ENCODE measurements at regions not wholly inside any gene's neighbourhood (a gene's known extent, or its start where the extent isn't known, plus 50 kb on each side); places are given as distances from the start of the nearest gene placed in this dataset.

GRCh38 chr2:160911258-160911657 is 249.0 kb upstream of the TANK start:
- no peak for DNase-seq
- Mint-ChIP-seq H3K36me3 (no peaks in the 10 kb centered on the region), H3K27me3 (peaks cover 5 to 8% (median 6%) of the 10 kb centered on the region in 3 donors), H3K4me3 (no peak overlapping the region), H3K4me1 (no peaks in the 10 kb centered on the region), H3K27ac (no peak overlapping the region), H3K9me3 (peaks cover 0 to 3% (median 0%) of the 10 kb centered on the region in 7 donors)
- no peak for ATAC-seq (ENCODE audit: low read depth in 2 of 2)

- no peak overlapping the region for H3K4me3 Mint-ChIP-seq
- H3K9me3 Mint-ChIP-seq, result peaks cover 0 to 3% (median 0%) of the 10 kb centered on the region in 7 donors
- H3K4me1 Mint-ChIP-seq, result no peaks in the 10 kb centered on the region
- H3K36me3 Mint-ChIP-seq, result no peaks in the 10 kb centered on the region
- no peak overlapping the region for H3K27ac Mint-ChIP-seq
- ATAC-seq (ENCODE audit: low read depth in 2 of 2) (no peak), DNase-seq (no peak)
- peaks cover 0 to 5% (median 0%) of the 10 kb centered on the region in 3 donors for H3K27me3 Mint-ChIP-seq
Observed at GRCh38 chr2:160912276-160912675, 248.0 kb upstream of the TANK start.

- Mint-ChIP-seq H3K27ac (no peak overlapping the region), H3K4me3 (no peak overlapping the region), H3K4me1 (no peaks in the 10 kb centered on the region), H3K9me3 (peaks cover 0 to 3% (median 0%) of the 10 kb centered on the region in 7 donors), H3K36me3 (no peaks in the 10 kb centered on the region), H3K27me3 (peaks cover 0 to 5% (median 0%) of the 10 kb centered on the region in 3 donors)
- ATAC-seq (ENCODE audit: low read depth in 2 of 2) (no peak), DNase-seq (no peak)
Observed at GRCh38 chr2:160913323-160913722, 246.9 kb upstream of the TANK start.

GRCh38 chr2:160914217-160914616 is 246.0 kb upstream of the TANK start:
- Mint-ChIP-seq H3K4me1 (no peaks in the 10 kb centered on the region), H3K9me3 (peaks cover 0 to 3% (median 0%) of the 10 kb centered on the region in 7 donors), H3K36me3 (no peaks in the 10 kb centered on the region), H3K27me3 (no peaks in the 10 kb centered on the region), H3K4me3 (no peak overlapping the region), H3K27ac (no peak overlapping the region)
- ATAC-seq (ENCODE audit: low read depth in 2 of 2) (no peak), DNase-seq (no peak)

- no peaks in the 10 kb centered on the region for H3K36me3 Mint-ChIP-seq
- peaks cover 0 to 3% (median 0%) of the 10 kb centered on the region in 7 donors for H3K9me3 Mint-ChIP-seq
- no peak overlapping the region for H3K4me3 Mint-ChIP-seq
- H3K27me3 Mint-ChIP-seq, result peaks cover 0 to 9% (median 0%) of the 10 kb centered on the region in 3 donors
- no peak overlapping the region for H3K27ac Mint-ChIP-seq
- H3K4me1 Mint-ChIP-seq, result no peaks in the 10 kb centered on the region
- DNase-seq (no peak), ATAC-seq (ENCODE audit: low read depth in 2 of 2) (no peak)
Observed at GRCh38 chr2:160916300-160916699, 243.9 kb upstream of the TANK start.

- Mint-ChIP-seq H3K4me1 (no peaks in the 10 kb centered on the region), H3K36me3 (no peaks in the 10 kb centered on the region), H3K4me3 (no peak overlapping the region), H3K27ac (no peak overlapping the region), H3K27me3 (peaks cover 0 to 9% (median 0%) of the 10 kb centered on the region in 3 donors), H3K9me3 (peaks cover 0 to 3% (median 0%) of the 10 kb centered on the region in 7 donors)
- DNase-seq, result no peak
- no peak for ATAC-seq (ENCODE audit: low read depth in 2 of 2)
Observed at GRCh38 chr2:160917850-160918249, 242.4 kb upstream of the TANK start.

- Mint-ChIP-seq H3K27ac (no peak overlapping the region), H3K27me3 (peaks cover 0 to 9% (median 0%) of the 10 kb centered on the region in 3 donors), H3K9me3 (peaks cover 0 to 3% (median 0%) of the 10 kb centered on the region in 7 donors), H3K4me1 (no peaks in the 10 kb centered on the region), H3K36me3 (no peaks in the 10 kb centered on the region), H3K4me3 (no peak overlapping the region)
- no peak for DNase-seq
- no peak for ATAC-seq (ENCODE audit: low read depth in 2 of 2)
Observed at GRCh38 chr2:160918258-160918657, 242.0 kb upstream of the TANK start.

GRCh38 chr2:160918906-160919503 is 241.2 kb upstream of the TANK start:
- ATAC-seq (ENCODE audit: low read depth in 2 of 2) (no peak), DNase-seq (no peak)
- H3K9me3 Mint-ChIP-seq, result peaks cover 0 to 3% (median 0%) of the 10 kb centered on the region in 7 donors
- H3K4me1 Mint-ChIP-seq, result no peaks in the 10 kb centered on the region
- no peaks in the 10 kb centered on the region for H3K36me3 Mint-ChIP-seq
- H3K27me3 Mint-ChIP-seq, result peaks cover 0 to 9% (median 0%) of the 10 kb centered on the region in 3 donors
- H3K4me3 Mint-ChIP-seq, result no peak overlapping the region
- no peak overlapping the region for H3K27ac Mint-ChIP-seq

- Mint-ChIP-seq H3K4me3 (no peak overlapping the region), H3K4me1 (no peaks in the 10 kb centered on the region), H3K9me3 (peaks cover 0 to 3% (median 0%) of the 10 kb centered on the region in 7 donors), H3K27ac (no peak overlapping the region), H3K27me3 (peaks cover 0 to 9% (median 0%) of the 10 kb centered on the region in 3 donors), H3K36me3 (no peaks in the 10 kb centered on the region)
- ATAC-seq (ENCODE audit: low read depth in 2 of 2) (no peak), DNase-seq (no peak)
Observed at GRCh38 chr2:160920061-160920460, 240.2 kb upstream of the TANK start.

GRCh38 chr2:160920791-160921303 is 239.4 kb upstream of the TANK start:
- H3K9me3 Mint-ChIP-seq, result no peaks in the 10 kb centered on the region
- H3K27ac Mint-ChIP-seq, result no peak overlapping the region
- no peak for DNase-seq
- no peaks in the 10 kb centered on the region for H3K36me3 Mint-ChIP-seq
- no peaks in the 10 kb centered on the region for H3K4me1 Mint-ChIP-seq
- H3K27me3 Mint-ChIP-seq, result peaks cover 0 to 9% (median 0%) of the 10 kb centered on the region in 3 donors
- H3K4me3 Mint-ChIP-seq, result no peak overlapping the region
- ATAC-seq (ENCODE audit: low read depth in 2 of 2), result no peak

- Mint-ChIP-seq H3K27me3 (peaks cover 0 to 9% (median 0%) of the 10 kb centered on the region in 3 donors), H3K4me1 (no peaks in the 10 kb centered on the region), H3K9me3 (no peaks in the 10 kb centered on the region), H3K4me3 (no peak overlapping the region), H3K27ac (no peak overlapping the region), H3K36me3 (no peaks in the 10 kb centered on the region)
- ATAC-seq (ENCODE audit: low read depth in 2 of 2), result no peak
- no peak for DNase-seq
Observed at GRCh38 chr2:160921386-160921964, 238.8 kb upstream of the TANK start.

- H3K27me3 Mint-ChIP-seq, result peaks cover 0 to 6% (median 0%) of the 10 kb centered on the region in 3 donors
- no peak for ATAC-seq (ENCODE audit: low read depth in 2 of 2)
- DNase-seq, result no peak
- H3K4me1 Mint-ChIP-seq, result no peaks in the 10 kb centered on the region
- no peak overlapping the region for H3K27ac Mint-ChIP-seq
- no peaks in the 10 kb centered on the region for H3K9me3 Mint-ChIP-seq
- no peaks in the 10 kb centered on the region for H3K36me3 Mint-ChIP-seq
- no peak overlapping the region for H3K4me3 Mint-ChIP-seq
Observed at GRCh38 chr2:160924936-160925353, 235.3 kb upstream of the TANK start.

- Mint-ChIP-seq H3K9me3 (no peaks in the 10 kb centered on the region), H3K36me3 (no peaks in the 10 kb centered on the region), H3K4me1 (no peaks in the 10 kb centered on the region), H3K27ac (no peak overlapping the region), H3K4me3 (no peak overlapping the region), H3K27me3 (no peaks in the 10 kb centered on the region)
- ATAC-seq (ENCODE audit: low read depth in 2 of 2), result no peak
- no peak for DNase-seq
Observed at GRCh38 chr2:160925956-160926355, 234.3 kb upstream of the TANK start.

GRCh38 chr2:160927324-160927723 is 232.9 kb upstream of the TANK start:
- Mint-ChIP-seq H3K4me1 (no peaks in the 10 kb centered on the region), H3K27me3 (peaks cover 0 to 5% (median 4%) of the 10 kb centered on the region in 3 donors), H3K9me3 (no peaks in the 10 kb centered on the region), H3K36me3 (no peaks in the 10 kb centered on the region), H3K4me3 (no peak overlapping the region), H3K27ac (no peak overlapping the region)
- ATAC-seq (ENCODE audit: low read depth in 2 of 2) (no peak), DNase-seq (no peak)
